Endothelial cell of umbilical vein (primary cell): ENCODE measurements at regions not wholly inside any gene's neighbourhood (a gene's known extent, or its start where the extent isn't known, plus 50 kb on each side); places are given as distances from the start of the nearest gene placed in this dataset.

Experiments used
- BruUV-seq: library from RNA; stranded (reverse); fragments of 400-500 nt; replicated peaks from 2 replicates; lab custom pipeline; 2021; lab: Mats Ljungman, UMichigan
- CTCF ChIA-PET: fragments of 300-600, 350-600 bp; sonication (Branson Sonifier 250); formaldehyde crosslinking; loops from one replicate; lab custom pipeline; 2021; ENCODE audit warnings: antibody characterized with exemption, inconsistent platforms; lab: Charles Lee
- POLR2A ChIA-PET: fragments of 300-600, 350-600 bp; sonication (Branson Sonifier 250); formaldehyde crosslinking; loops from one replicate; lab custom pipeline; 2021; ENCODE audit warnings: antibody characterized with exemption, inconsistent platforms; lab: Charles Lee
- DNase-seq: peaks from one replicate; pipeline ENCODE4 v3.0.0-alpha.2; 2011; ENCODE audit warnings: low read depth, low spot score
- FAIRE-seq: peaks from 2 replicates; lab custom pipeline; 2011; peaks lifted over from hg19 to GRCh38; lab: Jason Lieb, UNC
- H2AFZ ChIP-seq: 2 replicates; pipeline ENCODE4 v1.6.0; 2012; ENCODE audit warnings: low read depth, low read length, control low read depth, inconsistent platforms
- H3K27ac ChIP-seq: 2 replicates; pipeline ENCODE4 v1.5.1; 2011; ENCODE audit warnings: low read depth, mild to moderate bottlenecking, control low read depth, low read length, moderate library complexity; ENCODE audit not compliant: insufficient read depth
- H3K27me3 ChIP-seq, 2 experiments: 2 replicates each; pipeline versions ENCODE4 v1.6.0 to v1.6.1; 2011; ENCODE audit warnings: low read length in 2 of 2, mixed read lengths in 1 of 2; ENCODE audit not compliant: control insufficient read depth in 2 of 2, insufficient read depth in 2 of 2
- H3K36me3 ChIP-seq, 2 experiments: 2 replicates in 1 of 2; 3 replicates in 1 of 2; pipeline ENCODE4 v1.5.1; 2011; ENCODE audit warnings: low read length in 2 of 2, mild to moderate bottlenecking in 1 of 2, moderate library complexity in 1 of 2; ENCODE audit not compliant: control insufficient read depth in 2 of 2, insufficient read depth in 2 of 2; ENCODE audit errors: extremely low read depth in 1 of 2
- H3K4me1 ChIP-seq: 3 replicates; pipeline ENCODE4 v1.5.1; 2011; ENCODE audit warnings: mild to moderate bottlenecking, low read length; ENCODE audit not compliant: control insufficient read depth, insufficient read depth; ENCODE audit errors: extremely low read depth
- H3K4me2 ChIP-seq: 2 replicates; pipeline ENCODE4 v1.6.1; 2011; ENCODE audit warnings: low read length, control low read depth, mixed read lengths; ENCODE audit not compliant: insufficient read depth
- H3K4me3 ChIP-seq, 3 experiments: fragments of 200-600 bp in 1 of 3; sonication (generic), shearing (Covaris generic) in 1 of 3; replicated peaks in 1 of 3; 2 replicates each; pipeline ENCODE4 v1.5.1; 2011 to 2016; ENCODE audit warnings: control low read depth in 3 of 3, low read length in 3 of 3, mild to moderate bottlenecking in 2 of 3, inconsistent platforms in 1 of 3, low read depth in 1 of 3, moderate library complexity in 1 of 3; ENCODE audit not compliant: insufficient read depth in 1 of 3
- H3K79me2 ChIP-seq: 2 replicates; pipeline ENCODE4 v1.6.0; 2012; ENCODE audit warnings: low read length, inconsistent platforms; ENCODE audit not compliant: control insufficient read depth, insufficient read depth
- H3K9ac ChIP-seq: replicated peaks from 2 replicates; pipeline ENCODE3; 2011; ENCODE audit warnings: low read length, control low read depth; ENCODE audit not compliant: insufficient read depth; ENCODE audit errors: extremely low read depth
- H3K9me1 ChIP-seq: replicated peaks from 3 replicates; pipeline ENCODE4 v1.6.0; 2011; ENCODE audit warnings: mild to moderate bottlenecking, low read length; ENCODE audit not compliant: control insufficient read depth, insufficient read depth; ENCODE audit errors: extremely low read depth
- H3K9me3 ChIP-seq: replicated peaks from 2 replicates; pipeline ENCODE4 v1.5.1; 2012; ENCODE audit warnings: low read length, inconsistent platforms; ENCODE audit not compliant: control insufficient read depth, insufficient read depth
- H4K20me1 ChIP-seq: replicated peaks from 2 replicates; pipeline ENCODE3; 2011; ENCODE audit warnings: mild to moderate bottlenecking, low read length; ENCODE audit not compliant: control insufficient read depth, insufficient read depth; ENCODE audit errors: extremely low read depth
- CTCF ChIP-seq, 2 donors: IDR thresholded peaks; 1 replicate in 1 of 2; 2 replicates in 1 of 2; pipeline ENCODE4 v1.5.1; 2011; ENCODE audit warnings: low read length in 2 of 2, mild to moderate bottlenecking in 2 of 2, moderate library complexity in 2 of 2, control low read depth in 1 of 2, inconsistent platforms in 1 of 2, low read depth in 1 of 2; ENCODE audit not compliant: insufficient read depth in 1 of 2; ENCODE audit errors: extremely low read depth in 1 of 2
- EZH2 ChIP-seq: IDR thresholded peaks from 2 replicates; pipeline ENCODE4 v1.6.1; 2012; ENCODE audit warnings: borderline replicate concordance, low read depth, mild to moderate bottlenecking, moderate library complexity, low read length, inconsistent platforms; ENCODE audit not compliant: severe bottlenecking
- FOS ChIP-seq: IDR thresholded peaks from 2 replicates; pipeline ENCODE4 v1.6.1; 2011; ENCODE audit warnings: mild to moderate bottlenecking, low read length, moderate library complexity, borderline replicate concordance; ENCODE audit not compliant: insufficient read depth
- GATA2 ChIP-seq: IDR thresholded peaks from 2 replicates; pipeline ENCODE4 v1.7.0; 2011; ENCODE audit warnings: low read depth, mild to moderate bottlenecking, moderate library complexity, mixed read lengths, low read length; ENCODE audit not compliant: insufficient read length, insufficient read depth
- JUN ChIP-seq: IDR thresholded peaks from 2 replicates; pipeline ENCODE4 v1.6.1; 2011; ENCODE audit warnings: borderline replicate concordance, low read depth; ENCODE audit not compliant: insufficient read length, insufficient read depth
- MAX ChIP-seq: IDR thresholded peaks from 2 replicates; pipeline ENCODE4 v1.6.1; 2011; ENCODE audit not compliant: insufficient read depth, insufficient read length
- MYC ChIP-seq: IDR thresholded peaks from one replicate; pipeline ENCODE4 v1.6.1; 2011; ENCODE audit warnings: mild to moderate bottlenecking, low read depth, low read length
- POLR2A ChIP-seq: IDR thresholded peaks from 2 replicates; pipeline ENCODE4 v1.6.1; 2012; ENCODE audit warnings: low read depth, mild to moderate bottlenecking, control low read depth, low read length
- POLR2AphosphoS5 ChIP-seq: IDR thresholded peaks from 2 replicates; pipeline ENCODE4 v1.6.1; 2012; ENCODE audit warnings: low read depth, mild to moderate bottlenecking, control low read depth, low read length, moderate library complexity; ENCODE audit not compliant: insufficient read depth
- dilution Hi-C: fragments of 300-500 bp; cut with MboI; formaldehyde crosslinking; loops from one replicate; pipeline ENCODE4 v1.15.0; 2019; ENCODE audit warnings: low sequenced_read_pairs; ENCODE audit not compliant: extremely low pct_ligation_motif_present
- intact Hi-C: fragments of 100-400 bp; cut with micrococcal nuclease; formaldehyde crosslinking; loops from one replicate; pipeline ENCODE4 v1.10.0; 2022

- TF ChIP-seq POLR2A (no peak), POLR2AphosphoS5 (no peak), JUN (no peak), EZH2 (no peak), MAX (no peak), FOS (no peak), CTCF (IDR thresholded peaks at IDR 0.05; ENCODE audit: extremely low read depth in 1 of 2, insufficient read depth in 1 of 2, low read depth in 1 of 2, low read length in 2 of 2) (no peak), GATA2 (no peak), MYC (no peak)
- H3K9me3 ChIP-seq: no peaks in the 10 kb centered on the region
- H3K9me1 ChIP-seq: no peaks in the 10 kb centered on the region
- H3K27ac ChIP-seq: no peak overlapping the region
- DNase-seq: no peak
- H3K79me2 ChIP-seq: no peaks in the 10 kb centered on the region
- H3K36me3 ChIP-seq: no peaks in the 10 kb centered on the region
- no peak for FAIRE-seq
- no peak overlapping the region for H2AFZ ChIP-seq
- H3K4me1 ChIP-seq: no peaks in the 10 kb centered on the region
- intact Hi-C loops (no loop called here), dilution Hi-C loops (no loop called here)
- POLR2A ChIA-PET: no interaction called here
- no peak overlapping the region for H3K9ac ChIP-seq
- peaks cover 0 to 2% of the 10 kb centered on the region in 2 experiments for H3K27me3 ChIP-seq
- CTCF ChIA-PET: no interaction called here
- no peaks in the 10 kb centered on the region for H4K20me1 ChIP-seq
- no TSS peak for BruUV-seq
- no peak overlapping the region for H3K4me2 ChIP-seq
- no peak overlapping the region for H3K4me3 ChIP-seq
Measured at GRCh38 chr2:134087371-134087921, 166.4 kb upstream of the MGAT5 start.
